GM19043 (cell line): ENCODE measurements at regions not wholly inside any gene's neighbourhood (a gene's known extent, or its start where the extent isn't known, plus 50 kb on each side); places are given as distances from the start of the nearest gene placed in this dataset.

Experiments
- ATAC-seq: cut with Tn5 transposase; IDR thresholded peaks from one replicate; pipeline ENCODE4 v1.9.1; 2021; ENCODE audit warnings: low read depth; ENCODE audit not compliant: unreplicated experiment

DNA sequence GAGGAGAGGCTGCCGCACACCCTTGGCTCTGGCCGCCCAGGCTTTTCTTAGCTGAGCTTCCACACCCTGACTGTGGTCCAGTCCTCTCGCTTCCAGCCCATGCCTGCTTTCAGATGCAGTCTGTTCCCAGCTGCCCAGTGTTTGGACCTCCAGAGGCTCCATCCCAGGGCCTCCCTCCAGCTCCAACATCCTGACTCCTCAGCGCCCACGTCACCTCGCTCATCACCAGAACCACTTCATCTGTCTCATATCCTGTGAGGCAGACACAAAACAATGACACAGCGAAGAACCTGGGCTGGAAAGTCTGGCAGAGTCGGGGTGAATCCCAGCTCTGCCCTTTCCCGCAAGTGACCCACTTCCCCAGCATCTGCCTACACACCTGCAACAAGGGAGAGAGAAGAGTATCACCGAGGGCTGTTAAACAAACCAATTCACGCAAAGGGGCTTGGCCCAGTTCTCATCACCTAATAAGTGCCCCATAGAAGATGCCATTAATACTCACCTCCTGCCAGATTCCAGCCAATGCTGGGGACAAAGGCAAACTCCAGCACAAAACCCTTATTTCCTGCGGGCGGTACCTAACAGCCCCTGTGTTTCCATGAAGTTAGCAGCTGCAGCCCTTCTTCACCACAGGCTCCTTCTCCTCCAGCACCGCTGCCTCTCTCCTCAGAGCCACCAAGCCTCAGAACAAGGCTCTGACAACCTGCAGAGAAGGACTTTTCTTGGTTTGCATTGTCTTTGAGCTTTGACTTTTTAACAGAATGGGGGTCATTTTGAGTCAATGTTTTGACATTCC lies 133.4 kb upstream of the CDH4 start:
- no peak for ATAC-seq

DNA sequence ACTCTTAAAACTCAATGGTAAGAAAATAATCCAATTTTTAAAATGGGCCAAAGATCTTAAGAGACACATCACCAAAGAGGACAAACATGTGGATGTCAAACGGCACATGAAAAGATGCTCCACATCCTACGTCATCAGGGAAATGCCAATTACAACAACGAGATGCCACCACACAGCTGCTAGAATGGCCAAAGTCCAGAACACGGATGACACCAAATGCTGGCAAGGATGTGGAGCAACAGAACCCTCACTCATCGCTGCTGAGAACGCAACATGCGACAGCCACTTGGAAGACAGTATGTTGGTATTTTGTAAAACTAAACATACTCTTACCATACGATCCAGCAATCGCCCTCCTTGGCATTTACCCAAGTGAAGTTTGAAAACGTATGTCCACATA lies 132.8 kb upstream of the CDH4 start:
- ATAC-seq: no peak

DNA sequence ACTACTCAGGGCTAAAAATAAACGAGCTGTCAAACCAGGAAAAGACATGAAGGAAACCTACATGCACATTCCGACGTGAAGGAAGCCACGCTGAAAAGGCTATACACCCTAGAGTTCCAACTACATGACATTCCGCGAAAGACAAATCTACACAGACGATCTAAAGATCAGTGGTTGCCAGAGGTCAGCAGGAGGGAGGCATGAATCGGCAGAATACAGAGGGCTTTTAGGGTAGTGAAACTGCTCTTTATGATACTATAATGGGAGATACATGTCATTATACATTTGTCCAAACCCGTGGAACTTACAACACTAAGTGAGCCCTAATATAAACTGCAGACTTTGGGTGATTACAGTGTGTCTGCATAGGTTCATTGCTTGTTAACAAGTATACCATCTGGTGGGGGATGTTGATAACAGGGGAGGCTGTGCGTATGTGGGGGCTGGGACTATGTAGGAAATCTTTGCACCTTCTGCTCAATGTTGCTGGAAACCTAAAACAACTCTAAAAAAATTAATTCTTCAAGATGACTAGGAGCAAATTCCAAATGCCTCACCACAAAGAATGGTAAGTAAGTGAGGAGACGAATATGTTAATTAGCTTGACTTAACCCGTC lies 132.2 kb upstream of the CDH4 start:
- no peak for ATAC-seq

DNA sequence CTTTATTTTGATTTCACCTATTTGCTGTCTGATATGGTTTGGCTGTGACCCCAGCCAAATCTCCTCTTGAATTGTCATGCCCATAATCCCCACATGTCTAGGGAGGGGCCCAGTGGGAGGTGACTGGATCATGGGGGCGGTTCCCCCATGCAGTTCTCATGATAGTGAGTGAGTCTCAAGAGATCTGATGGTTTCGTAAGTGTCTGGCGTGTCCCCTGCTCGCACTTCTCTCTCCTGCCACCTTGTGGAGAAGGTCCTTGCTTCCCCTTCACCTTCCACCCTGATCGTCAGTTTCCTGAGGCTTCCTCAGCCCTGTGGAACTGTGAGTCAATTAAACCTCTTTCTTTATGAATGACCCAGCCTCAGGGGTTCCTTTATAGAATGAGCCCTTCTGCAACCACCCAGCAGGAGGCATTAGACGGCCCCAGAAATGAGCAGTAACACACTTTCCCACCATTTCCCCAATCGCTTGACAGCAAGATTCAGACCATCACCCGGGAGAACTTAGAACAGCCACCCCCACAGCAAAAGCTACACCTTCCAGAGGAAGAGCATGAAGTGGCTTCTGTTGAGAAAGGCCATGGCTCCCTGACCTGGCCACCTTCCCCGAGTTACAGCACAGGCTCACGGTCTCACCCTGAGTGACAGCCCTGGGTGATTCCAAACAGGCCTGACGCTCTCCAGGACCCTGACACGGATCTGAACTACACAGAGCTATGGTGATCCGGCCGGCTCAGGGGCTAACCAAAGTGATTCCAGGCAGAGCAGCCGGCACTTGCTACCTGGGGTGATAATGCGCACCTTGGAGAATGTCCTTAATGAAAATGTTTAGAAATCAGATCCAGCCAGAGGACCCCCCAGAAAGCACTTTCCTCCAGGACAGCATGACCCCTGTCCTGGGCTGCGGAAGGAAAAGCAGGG lies 131.2 kb upstream of the CDH4 start:
- no peak for ATAC-seq

DNA sequence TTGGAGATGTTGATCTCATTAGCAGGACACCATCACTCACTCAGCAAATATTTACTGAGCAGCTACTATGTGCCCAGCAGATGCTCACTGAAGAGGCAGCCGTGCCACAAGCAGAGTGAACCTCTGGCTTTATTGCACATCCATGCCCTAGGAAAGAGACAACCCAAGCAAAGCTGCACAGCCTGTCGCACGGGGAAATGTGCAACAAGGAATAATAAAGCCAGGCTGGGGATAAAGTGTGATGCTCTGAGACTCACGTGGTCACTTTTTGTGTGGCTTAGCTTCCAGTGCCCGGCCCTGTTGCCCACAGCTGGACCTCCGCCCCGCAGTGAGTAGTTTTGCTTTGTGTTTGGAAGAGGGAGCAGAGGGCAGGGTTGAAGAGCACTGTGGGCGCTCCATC lies 130.4 kb upstream of the CDH4 start:
- no peak for ATAC-seq

DNA sequence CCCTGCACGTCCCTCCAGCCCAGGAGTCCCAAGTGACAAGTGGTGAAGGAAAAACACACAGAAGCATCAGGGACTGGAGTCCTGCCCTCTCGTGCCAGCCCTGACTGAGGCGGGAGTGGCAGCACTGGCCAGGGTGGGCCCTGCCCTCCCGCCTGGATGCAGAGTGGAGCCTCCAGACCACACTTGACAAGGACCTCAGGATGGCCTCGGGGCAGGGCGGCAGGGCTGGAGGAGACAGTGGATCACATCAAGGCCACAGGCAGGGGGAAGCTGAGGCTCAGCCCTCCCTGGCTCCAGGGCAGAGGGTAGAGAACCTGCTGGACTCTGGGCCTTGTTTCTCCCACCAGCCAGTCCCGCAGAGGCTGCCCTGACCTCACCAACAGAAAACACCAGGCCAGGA lies 128.8 kb upstream of the CDH4 start:
- no peak for ATAC-seq

DNA sequence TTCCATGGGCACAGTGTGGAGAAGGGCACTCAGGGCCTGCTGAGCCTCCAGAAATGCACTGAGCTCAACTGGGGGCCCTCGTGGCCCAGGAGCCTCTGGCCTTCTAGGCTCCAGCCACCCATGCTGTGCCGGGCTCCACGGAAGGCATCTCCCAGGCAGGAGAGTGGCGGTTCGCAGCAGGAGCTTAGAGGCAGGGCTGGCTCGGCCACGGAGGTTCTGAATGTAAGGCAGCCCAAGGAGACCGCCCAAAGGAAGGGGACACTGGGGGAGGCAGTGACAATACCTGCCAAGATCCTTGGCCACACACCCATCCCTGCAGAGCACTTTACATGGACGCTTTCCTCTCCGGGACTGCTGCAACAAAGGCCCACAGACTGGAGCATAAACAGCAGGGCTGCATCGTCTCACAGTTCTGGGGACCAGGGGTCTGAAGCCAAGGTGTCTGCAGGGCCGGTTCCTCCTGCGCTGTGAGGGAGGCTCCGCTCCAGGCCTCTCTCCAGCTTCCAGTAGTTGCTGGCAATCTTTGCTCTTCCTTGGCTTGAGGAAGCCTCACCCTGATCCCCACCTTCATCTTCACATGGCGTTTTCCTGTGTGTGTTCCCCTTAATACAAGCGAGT lies 128.2 kb upstream of the CDH4 start:
- ATAC-seq: no peak

DNA sequence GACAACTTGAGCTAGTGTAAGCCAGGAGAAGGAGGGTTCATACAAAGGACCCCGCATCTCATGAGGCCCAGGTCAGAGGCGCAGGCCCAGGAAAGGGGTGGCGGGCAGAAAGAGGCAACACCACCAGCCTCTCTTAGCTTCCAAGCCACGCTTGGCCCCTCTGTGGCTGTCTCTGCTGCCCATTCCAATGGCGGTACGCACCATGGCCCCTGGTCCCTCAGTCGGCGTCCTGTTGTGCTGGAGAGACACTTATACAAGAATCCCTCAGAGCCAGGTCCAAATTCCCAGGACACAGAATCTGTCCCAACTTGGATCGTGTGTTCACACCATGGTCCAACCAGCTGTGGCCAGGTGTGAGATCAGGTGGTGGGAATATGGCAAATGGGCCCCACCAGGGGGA lies 127.0 kb upstream of the CDH4 start:
- no peak for ATAC-seq

DNA sequence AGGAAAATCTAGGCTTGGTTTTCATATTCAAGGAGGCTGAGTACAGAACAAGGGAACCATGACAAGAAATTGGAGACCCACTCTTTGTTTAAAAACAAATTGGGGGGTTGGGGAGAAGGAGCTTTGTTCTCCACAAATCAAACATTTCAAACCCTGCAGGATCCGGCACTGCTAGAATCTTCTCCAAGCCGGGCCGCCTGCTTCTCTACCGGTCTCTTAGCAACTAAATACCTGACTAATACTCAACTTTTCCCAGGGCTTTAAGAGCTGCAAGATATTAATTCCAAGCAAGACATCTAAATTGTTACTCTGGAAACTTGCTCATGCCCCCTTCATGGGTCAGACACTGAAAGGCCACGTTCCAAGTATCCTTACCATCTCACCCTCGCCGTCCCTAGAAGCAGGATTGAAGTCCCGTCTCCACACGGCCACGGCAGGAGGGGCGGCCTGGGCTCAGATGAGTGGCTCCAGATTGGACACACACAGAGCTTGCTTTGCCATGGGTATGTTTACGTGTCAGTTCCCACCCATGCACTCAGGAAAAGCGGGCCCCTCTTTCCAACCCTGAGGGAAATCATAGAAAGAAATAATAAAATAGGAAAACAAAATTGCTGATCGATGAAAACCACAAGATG lies 126.4 kb upstream of the CDH4 start:
- ATAC-seq: no peak

DNA sequence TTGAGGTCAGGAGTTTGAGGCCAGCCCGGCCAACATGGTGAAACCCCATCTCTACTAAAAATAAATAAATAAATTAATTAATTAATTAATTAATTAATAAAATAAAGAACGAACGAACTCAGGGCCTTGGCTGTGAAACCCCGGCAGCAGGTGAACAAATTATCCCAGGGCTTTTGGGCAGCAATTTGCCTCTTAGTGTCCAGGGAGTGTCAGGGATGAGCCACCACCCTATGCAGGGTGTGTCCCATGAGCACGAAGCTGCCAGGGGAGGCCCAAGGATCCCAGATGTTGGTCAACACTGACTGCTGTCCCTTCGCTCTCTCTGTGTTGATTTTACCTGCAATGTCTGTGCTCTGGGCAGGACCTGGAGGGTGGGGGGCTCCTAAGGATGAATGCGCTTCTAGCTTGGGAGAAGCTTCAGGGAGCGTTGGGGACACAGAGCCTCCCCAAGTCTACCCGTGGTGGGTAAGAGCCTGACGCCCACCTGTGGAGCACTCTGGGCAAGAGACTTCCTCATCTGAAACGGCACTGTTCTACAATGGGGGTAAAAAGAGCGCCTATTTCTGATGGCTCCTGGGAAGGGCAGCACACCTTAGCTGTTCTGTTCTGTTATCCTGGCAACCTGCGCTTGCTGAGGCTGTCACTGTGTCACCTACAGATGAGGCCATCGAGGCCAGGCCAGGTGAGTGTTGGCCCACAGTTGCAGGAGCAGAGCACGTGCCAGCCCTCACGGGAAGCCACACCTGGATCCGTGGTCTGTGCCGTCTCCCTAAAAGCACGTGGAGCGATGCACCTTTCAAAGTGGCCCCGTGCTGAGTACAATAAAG lies 125.5 kb upstream of the CDH4 start:
- no peak for ATAC-seq

DNA sequence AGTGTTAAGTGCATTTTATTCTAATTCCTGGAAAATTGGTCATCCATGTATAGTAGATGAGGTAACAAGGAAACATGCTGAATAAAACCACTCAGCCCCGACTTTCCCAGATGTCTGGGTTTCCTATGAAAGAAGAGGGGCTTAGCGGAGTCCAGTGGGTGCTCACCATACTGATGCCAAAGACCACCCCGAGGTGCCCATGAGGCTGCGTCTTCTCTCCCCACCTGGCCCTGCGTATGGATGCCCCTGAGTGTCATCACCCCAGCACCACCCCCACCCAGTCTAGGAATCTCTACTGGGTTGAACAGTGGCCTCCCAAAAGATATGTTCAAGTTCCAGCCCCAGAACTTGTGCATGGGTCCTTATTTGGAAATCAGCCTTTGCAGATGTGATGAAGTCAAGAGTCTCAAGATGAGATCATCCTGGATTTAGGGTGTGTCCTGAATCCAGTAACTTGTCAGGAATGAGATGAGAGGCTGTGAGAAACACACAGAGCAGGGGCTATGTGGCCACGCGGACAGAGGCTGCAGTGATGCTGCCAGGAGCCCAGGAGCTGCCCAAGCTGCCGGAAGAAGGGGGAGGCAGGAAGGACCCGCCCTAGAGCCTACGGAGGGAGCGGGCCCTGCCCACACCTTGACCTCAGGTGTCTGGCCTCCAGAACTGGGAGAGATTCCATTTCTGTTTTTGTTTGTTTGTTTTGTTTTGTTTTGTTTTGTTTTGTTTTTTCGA lies 124.6 kb upstream of the CDH4 start:
- no peak for ATAC-seq

DNA sequence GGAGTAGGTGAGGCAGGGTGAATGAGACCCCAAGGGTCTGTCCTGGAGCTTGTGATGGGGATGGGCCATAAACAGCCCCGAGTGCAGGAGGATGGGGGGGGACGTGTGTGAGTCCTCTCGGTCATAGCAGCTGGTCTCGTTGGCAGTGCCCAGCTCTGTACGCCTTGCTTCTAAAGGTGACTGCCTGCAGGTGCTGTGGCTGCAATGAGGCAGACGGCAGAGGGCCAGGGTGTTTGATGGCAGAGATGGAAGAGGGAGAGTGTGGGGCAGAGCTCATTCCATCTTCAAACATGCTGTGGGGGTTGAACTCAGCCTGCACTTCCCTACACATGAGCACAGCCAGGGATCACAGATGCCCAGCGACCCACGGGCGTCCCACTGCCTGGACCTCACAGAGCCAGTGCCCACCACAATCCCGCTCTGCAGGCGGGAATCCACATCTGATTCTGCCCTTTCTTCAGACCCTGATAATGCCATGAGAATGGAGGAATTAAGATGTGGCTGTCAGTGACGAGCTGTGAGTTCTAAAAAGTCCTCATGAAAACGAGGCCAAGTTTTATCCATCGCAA lies 123.3 kb upstream of the CDH4 start:
- no peak for ATAC-seq

DNA sequence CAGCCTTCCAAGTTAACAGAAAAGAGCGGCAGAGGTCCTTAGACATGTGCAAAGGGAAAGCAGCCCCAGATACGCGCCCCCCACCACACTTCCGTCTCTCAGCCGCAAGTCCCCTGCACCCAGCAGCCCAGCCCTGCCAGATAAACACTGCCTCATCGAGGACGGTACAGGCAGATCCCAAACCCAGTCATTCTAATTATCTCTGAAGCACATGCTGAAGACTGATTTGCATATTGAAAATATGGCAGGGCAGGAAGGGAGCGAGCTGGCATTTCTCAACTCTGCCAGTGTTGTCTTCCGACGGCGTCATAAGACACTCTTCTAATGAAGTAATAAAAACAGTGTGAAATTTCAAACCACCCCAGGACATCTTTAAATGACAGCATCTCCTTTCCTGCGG lies 122.8 kb upstream of the CDH4 start:
- no peak for ATAC-seq

DNA sequence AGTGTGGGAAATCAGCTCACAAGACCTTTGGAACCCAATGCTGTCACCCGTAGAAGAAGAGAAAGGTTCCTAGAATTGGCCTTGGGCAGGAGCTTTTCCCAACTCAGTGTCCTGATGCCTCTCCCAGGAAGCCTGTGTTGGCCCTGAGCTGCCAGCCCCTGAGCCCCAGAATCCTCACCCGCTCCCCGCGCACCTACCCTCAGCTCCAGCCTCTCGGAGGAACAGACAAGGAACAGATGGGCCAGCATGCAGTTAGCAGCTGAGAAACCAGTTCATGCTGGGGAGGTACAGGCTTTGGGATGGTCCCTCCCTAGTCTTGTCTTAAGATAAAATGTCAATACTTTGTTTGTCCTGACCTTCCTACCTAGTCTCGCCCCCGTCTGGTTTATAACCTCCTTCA lies 121.9 kb upstream of the CDH4 start:
- ATAC-seq: no peak

DNA sequence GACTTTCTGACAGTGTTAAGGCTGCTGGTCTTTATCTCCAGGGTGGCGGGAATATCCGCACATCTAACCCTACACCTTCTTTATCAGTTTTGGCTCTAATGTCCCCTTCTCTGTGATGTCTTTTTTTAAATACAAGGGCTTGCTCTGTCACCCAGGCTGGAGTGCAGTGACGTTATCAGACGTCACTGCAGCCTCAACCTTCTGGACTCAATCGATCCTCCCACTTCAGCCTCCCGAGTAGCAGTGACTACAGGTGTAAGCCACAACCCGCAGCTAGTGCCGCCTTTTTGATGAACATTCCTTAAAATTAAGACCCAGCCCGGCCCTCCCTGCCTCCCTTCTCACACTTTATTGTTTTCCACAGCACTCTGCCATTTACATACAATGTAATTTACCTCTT lies 120.1 kb upstream of the CDH4 start:
- no peak for ATAC-seq

DNA sequence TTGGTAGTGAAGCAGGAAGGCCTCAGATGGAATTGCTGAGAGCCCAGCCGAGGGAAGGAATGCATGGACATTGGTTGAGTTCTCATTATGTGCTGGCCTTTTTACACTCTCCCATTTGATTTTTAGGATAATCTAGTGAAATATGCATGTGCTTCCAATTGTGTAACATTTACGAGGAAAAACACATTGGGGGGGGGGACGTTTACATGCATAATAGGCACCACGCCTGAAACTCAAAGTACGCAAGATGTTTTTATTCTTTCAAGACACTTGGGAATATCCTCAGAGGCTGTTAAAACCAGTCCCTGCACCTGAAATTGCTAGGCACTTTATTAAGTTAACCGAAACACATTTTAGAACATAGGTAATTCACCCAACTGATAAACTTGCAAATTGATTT lies 118.5 kb upstream of the CDH4 start:
- no peak for ATAC-seq

DNA sequence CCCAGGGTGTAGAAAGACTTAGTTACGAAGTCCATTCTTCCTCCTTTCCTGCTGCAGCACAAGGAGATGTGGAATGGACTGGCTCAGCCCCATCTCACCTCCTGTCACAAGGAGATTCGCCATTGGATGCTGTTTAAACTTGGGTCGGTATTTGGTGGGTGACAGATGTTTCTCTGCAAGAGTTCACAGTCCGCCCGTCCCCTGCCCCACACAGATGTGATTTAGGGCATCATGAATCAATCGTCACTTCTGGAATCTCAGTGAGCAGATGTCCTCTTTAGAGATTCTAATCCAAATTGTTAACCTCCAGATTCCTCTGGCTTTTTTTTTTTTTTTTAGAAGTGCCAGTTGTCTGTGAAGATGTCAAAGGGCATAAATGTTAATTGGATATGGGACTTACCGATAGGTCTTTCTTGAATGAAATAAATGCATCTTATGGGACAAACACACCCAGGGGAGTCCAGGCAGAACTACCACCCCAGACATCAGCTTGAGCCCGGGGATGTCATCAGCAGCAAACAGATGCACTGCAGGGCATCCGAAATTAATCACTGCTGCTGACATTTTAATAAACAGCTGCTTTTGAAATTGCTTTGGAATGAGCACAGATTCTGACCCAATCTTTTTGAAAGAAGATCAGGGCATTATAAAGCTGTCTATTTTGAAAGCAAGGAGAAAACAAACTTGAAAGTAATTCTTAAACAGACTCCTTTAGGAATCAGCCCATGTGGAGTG lies 117.6 kb upstream of the CDH4 start:
- no peak for ATAC-seq

DNA sequence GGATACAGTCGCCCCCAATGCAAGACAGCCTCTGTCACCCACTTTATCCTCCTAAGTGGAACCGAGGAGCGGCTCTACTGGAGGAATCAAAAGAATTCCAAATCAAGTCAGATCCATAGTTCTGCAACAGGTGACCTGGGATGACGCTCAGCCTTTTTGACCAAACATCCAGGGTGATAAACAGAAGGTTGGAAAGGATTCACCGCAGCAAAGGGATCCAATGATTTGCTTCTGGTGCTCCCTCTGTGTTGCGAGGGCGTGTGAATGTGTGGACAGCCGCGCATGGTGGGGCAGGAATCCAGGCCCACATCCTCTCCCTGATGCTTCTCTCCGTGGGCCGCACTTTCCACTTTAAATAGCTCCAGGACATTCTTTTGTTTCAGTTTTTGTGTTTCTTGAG lies 116.8 kb upstream of the CDH4 start:
- no peak for ATAC-seq
